ENCODE measurements at regions not wholly inside any gene's neighbourhood (a gene's known extent, or its start where the extent isn't known, plus 50 kb on each side); places are given as distances from the start of the nearest gene placed in this dataset.

DNA sequence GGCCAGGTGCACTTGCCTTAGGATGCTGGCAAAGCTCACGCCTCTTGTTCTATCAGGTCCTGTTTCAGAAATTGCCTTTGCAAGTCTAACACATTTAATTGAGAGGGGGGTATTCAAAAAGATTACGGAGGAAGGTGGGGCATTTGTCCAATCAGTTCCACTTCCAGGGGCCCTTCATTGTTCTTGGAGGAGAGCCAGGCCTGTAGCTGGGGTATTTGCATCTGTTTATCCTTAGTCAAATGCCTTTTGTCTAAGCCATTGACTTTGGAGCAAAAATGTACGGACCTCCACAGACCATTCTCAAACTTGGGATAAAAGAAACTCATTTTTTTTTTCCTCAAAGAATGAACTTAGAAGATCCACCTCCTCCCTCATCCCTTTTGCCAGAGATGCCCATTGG lies 582.0 kb downstream of the BCL11B start:
- no peak for DNase-seq (ENCODE audit: low read depth in 1 of 2, low spot score in 1 of 2)
- no peak overlapping the region for H3K27ac ChIP-seq (replicated peaks)
- TF ChIP-seq, protein P1, sequence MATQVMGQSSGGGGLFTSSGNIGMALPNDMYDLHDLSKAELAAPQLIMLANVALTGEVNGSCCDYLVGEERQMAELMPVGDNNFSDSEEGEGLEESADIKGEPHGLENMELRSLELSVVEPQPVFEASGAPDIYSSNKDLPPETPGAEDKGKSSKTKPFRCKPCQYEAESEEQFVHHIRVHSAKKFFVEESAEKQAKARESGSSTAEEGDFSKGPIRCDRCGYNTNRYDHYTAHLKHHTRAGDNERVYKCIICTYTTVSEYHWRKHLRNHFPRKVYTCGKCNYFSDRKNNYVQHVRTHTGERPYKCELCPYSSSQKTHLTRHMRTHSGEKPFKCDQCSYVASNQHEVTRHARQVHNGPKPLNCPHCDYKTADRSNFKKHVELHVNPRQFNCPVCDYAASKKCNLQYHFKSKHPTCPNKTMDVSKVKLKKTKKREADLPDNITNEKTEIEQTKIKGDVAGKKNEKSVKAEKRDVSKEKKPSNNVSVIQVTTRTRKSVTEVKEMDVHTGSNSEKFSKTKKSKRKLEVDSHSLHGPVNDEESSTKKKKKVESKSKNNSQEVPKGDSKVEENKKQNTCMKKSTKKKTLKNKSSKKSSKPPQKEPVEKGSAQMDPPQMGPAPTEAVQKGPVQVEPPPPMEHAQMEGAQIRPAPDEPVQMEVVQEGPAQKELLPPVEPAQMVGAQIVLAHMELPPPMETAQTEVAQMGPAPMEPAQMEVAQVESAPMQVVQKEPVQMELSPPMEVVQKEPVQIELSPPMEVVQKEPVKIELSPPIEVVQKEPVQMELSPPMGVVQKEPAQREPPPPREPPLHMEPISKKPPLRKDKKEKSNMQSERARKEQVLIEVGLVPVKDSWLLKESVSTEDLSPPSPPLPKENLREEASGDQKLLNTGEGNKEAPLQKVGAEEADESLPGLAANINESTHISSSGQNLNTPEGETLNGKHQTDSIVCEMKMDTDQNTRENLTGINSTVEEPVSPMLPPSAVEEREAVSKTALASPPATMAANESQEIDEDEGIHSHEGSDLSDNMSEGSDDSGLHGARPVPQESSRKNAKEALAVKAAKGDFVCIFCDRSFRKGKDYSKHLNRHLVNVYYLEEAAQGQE (IDR thresholded peaks at IDR 0.05; ENCODE audit: insufficient replicate concordance, low read depth): no peak
- TF ChIP-seq, protein P2, sequence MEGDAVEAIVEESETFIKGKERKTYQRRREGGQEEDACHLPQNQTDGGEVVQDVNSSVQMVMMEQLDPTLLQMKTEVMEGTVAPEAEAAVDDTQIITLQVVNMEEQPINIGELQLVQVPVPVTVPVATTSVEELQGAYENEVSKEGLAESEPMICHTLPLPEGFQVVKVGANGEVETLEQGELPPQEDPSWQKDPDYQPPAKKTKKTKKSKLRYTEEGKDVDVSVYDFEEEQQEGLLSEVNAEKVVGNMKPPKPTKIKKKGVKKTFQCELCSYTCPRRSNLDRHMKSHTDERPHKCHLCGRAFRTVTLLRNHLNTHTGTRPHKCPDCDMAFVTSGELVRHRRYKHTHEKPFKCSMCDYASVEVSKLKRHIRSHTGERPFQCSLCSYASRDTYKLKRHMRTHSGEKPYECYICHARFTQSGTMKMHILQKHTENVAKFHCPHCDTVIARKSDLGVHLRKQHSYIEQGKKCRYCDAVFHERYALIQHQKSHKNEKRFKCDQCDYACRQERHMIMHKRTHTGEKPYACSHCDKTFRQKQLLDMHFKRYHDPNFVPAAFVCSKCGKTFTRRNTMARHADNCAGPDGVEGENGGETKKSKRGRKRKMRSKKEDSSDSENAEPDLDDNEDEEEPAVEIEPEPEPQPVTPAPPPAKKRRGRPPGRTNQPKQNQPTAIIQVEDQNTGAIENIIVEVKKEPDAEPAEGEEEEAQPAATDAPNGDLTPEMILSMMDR (IDR thresholded peaks at IDR 0.05; ENCODE audit: insufficient read depth, low read length): no peak
- TF ChIP-seq SPI1 (IDR thresholded peaks at IDR 0.05; ENCODE audit: borderline replicate concordance, low read depth): no peak
- no peak for TF ChIP-seq POLR2AphosphoS5 (IDR thresholded peaks at IDR 0.05; ENCODE audit: low read depth)
- TF ChIP-seq GABPA (IDR thresholded peaks at IDR 0.05; ENCODE audit: low read depth): no peak
- no peaks in the 10 kb centered on the region for H3K27me3 ChIP-seq (ENCODE audit: insufficient read depth, poor library complexity, severe bottlenecking)
- no peak overlapping the region for H3K4me3 ChIP-seq (replicated peaks; ENCODE audit: insufficient read depth, low read length)

DNA sequence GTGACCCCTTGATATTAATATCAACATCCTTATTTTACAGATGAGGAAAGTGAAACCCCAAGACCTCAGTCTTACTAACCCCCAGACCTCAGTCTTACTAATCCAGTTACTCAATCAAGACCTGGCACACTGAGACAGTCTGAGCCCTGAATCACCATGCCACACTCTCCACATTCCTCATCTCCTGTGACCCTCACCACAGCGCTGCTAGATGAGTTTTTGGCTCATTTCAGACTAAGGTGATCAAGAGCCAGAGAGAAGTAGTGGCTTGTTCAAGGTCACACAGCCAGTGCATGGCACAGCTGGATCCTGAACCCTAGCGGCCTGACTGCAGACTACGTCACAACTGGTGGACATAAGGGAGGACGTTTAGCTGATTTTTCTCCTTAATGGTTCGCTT lies 579.2 kb downstream of the BCL11B start:
- TF ChIP-seq POLR2AphosphoS5 (IDR thresholded peaks at IDR 0.05; ENCODE audit: low read depth): no peak
- TF ChIP-seq GABPA (IDR thresholded peaks at IDR 0.05; ENCODE audit: low read depth): no peak
- TF ChIP-seq, protein P2 (IDR thresholded peaks at IDR 0.05; ENCODE audit: insufficient read depth, low read length): no peak
- no peak for TF ChIP-seq SPI1 (IDR thresholded peaks at IDR 0.05; ENCODE audit: borderline replicate concordance, low read depth)
- TF ChIP-seq, protein P1 (IDR thresholded peaks at IDR 0.05; ENCODE audit: insufficient replicate concordance, low read depth): no peak
- Histone ChIP-seq H3K27me3 (ENCODE audit: insufficient read depth, poor library complexity, severe bottlenecking) (no peaks in the 10 kb centered on the region), H3K4me3 (replicated peaks; ENCODE audit: insufficient read depth, low read length) (no peak overlapping the region)

DNA sequence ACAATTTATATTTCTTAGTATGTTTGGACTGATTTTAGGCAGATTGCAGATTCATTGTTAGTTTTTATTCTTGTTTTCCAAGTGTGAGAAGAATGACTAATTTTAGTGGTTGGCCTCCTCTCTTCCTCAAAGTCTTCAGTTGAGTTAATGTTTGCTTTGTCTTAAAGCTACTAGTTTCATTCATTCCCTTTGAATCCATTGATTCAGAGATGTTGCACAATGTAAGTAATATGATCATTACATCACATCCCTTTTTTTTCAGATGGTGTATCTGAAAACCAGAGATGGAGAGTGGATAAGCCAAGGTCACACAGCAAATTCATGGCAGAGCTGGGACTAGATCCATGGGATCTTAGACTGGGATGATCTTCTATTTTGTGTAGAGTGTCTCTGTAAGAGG lies 577.5 kb downstream of the BCL11B start:
- DNase-seq (ENCODE audit: low read depth in 1 of 2, low spot score in 1 of 2): no peak
- no peak overlapping the region for H3K27ac ChIP-seq (replicated peaks)

More for the DNA sequence above, 579.2 kb downstream of the BCL11B start:
- H3K27ac ChIP-seq (replicated peaks): no peak overlapping the region
- no peak for DNase-seq (ENCODE audit: low read depth in 1 of 2, low spot score in 1 of 2)

More for the DNA sequence above, 577.5 kb downstream of the BCL11B start:
- H3K27me3 ChIP-seq (ENCODE audit: insufficient read depth, poor library complexity, severe bottlenecking): no peaks in the 10 kb centered on the region
- TF ChIP-seq, protein P2 (IDR thresholded peaks at IDR 0.05; ENCODE audit: insufficient read depth, low read length): no peak
- TF ChIP-seq, protein P1 (IDR thresholded peaks at IDR 0.05; ENCODE audit: insufficient replicate concordance, low read depth): no peak
- H3K4me3 ChIP-seq (replicated peaks; ENCODE audit: insufficient read depth, low read length): no peak overlapping the region
